B cell (primary cell): ENCODE measurements at regions not wholly inside any gene's neighbourhood (a gene's known extent, or its start where the extent isn't known, plus 50 kb on each side); places are given as distances from the start of the nearest gene placed in this dataset.

Experiments
- ATAC-seq: fragments of 200-7000 bp; cut with Tn5 transposase; one replicate; pipeline ENCODE4 v1.10.0; 2021; ENCODE audit warnings: low read depth, mild to moderate bottlenecking, moderate number of reproducible peaks, moderate library complexity
- CTCF ChIA-PET: fragments of 350-600 bp; sonication (Branson Sonifier 250); formaldehyde crosslinking; loops from one replicate; lab custom pipeline; 2021; ENCODE audit warnings: antibody characterized with exemption, inconsistent platforms; lab: Charles Lee
- POLR2A ChIA-PET: fragments of 350-600 bp; sonication (Branson Sonifier 250); formaldehyde crosslinking; loops from one replicate; lab custom pipeline; 2021; ENCODE audit warnings: antibody characterized with exemption; lab: Charles Lee
- DNase-seq: peaks from one replicate; pipeline ENCODE4 v3.0.0; 2013
- H2AFZ ChIP-seq: 2 replicates; pipeline ENCODE4 v1.6.1; 2012; ENCODE audit warnings: mild to moderate bottlenecking, low read depth, low read length; ENCODE audit not compliant: insufficient read depth, poor library complexity, severe bottlenecking
- H3K27ac ChIP-seq, 2 donors: 1 replicate in 1 of 2; 2 replicates in 1 of 2; pipeline ENCODE4 v1.5.1; 2012 to 2013; ENCODE audit warnings: low read length in 2 of 2, mild to moderate bottlenecking in 2 of 2, moderate library complexity in 1 of 2
- H3K27me3 ChIP-seq, 4 experiments: fragments of 200-600 bp in 1 of 4; sonication (generic) in 1 of 4; replicated peaks in 1 of 4; 1 replicate in 2 of 4; 2 replicates in 2 of 4; pipeline versions ENCODE4 v1.6.1 to v1.7.0; 2013 to 2016; ENCODE audit warnings: low read length in 3 of 4, mild to moderate bottlenecking in 2 of 4, mixed read lengths in 1 of 4, moderate library complexity in 1 of 4; ENCODE audit not compliant: insufficient read depth in 4 of 4, control insufficient read depth in 3 of 4; ENCODE audit errors: control extremely low read depth in 1 of 4
- H3K36me3 ChIP-seq, 2 experiments: replicated peaks in 1 of 2; 1 replicate in 1 of 2; 2 replicates in 1 of 2; pipeline versions ENCODE4 v1.6.1 to v1.7.1; 2013; ENCODE audit warnings: low read length in 1 of 2; ENCODE audit not compliant: insufficient read depth in 2 of 2, control insufficient read depth in 1 of 2; ENCODE audit errors: control extremely low read depth in 1 of 2, extremely low read depth in 1 of 2
- H3K4me1 ChIP-seq, 2 donors: fragments of 200-600 bp in 1 of 2; sonication (generic) in 1 of 2; 1 replicate in 1 of 2; 2 replicates in 1 of 2; pipeline versions ENCODE4 v1.5.1 to v1.6.1; 2013 to 2017; ENCODE audit warnings: low read length in 2 of 2; ENCODE audit not compliant: control insufficient read depth in 2 of 2, insufficient read depth in 2 of 2
- H3K4me2 ChIP-seq: replicated peaks from 2 replicates; pipeline ENCODE3; 2012; ENCODE audit warnings: mild to moderate bottlenecking, low read depth, low read length; ENCODE audit not compliant: poor library complexity, severe bottlenecking
- H3K4me3 ChIP-seq, 5 experiments: fragments of 200-600 bp in 1 of 5; sonication (generic) in 1 of 5; 1 replicate in 3 of 5; 2 replicates in 2 of 5; pipeline versions ENCODE4 v1.5.1 to v1.7.0; 2011 to 2016; ENCODE audit warnings: low read length in 4 of 5, mild to moderate bottlenecking in 4 of 5, low read depth in 2 of 5, control low read depth in 1 of 5, moderate library complexity in 1 of 5; ENCODE audit not compliant: insufficient read depth in 1 of 5; ENCODE audit errors: control extremely low read depth in 1 of 5, extremely low read depth in 1 of 5
- H3K79me2 ChIP-seq: fragments of 200-600 bp; sonication (generic); one replicate; pipeline ENCODE4 v1.6.0; 2016; ENCODE audit warnings: low read length; ENCODE audit not compliant: control insufficient read depth, insufficient read depth
- H3K9ac ChIP-seq: fragments of 200-600 bp; sonication (generic); 2 replicates; pipeline ENCODE4 v1.6.1; 2017; ENCODE audit warnings: mild to moderate bottlenecking, low read length, moderate library complexity
- H3K9me3 ChIP-seq, 3 donors: one replicate each; pipeline versions ENCODE4 v1.6.1 to v1.7.1; 2013; ENCODE audit warnings: low read length in 2 of 3; ENCODE audit not compliant: control insufficient read depth in 2 of 3, insufficient read depth in 1 of 3; ENCODE audit errors: control extremely low read depth in 1 of 3
- H4K20me1 ChIP-seq: 2 replicates; pipeline ENCODE4 v1.6.0; 2012; ENCODE audit warnings: mild to moderate bottlenecking, low read length; ENCODE audit not compliant: insufficient read depth, control insufficient read depth, poor library complexity, severe bottlenecking
- H3K27ac Mint-ChIP-seq: one replicate; pipeline ENCODE4 v1.8.0; 2021; ENCODE audit warnings: mixed read lengths
- H3K27me3 Mint-ChIP-seq: one replicate; pipeline ENCODE4 v1.8.0; 2021; ENCODE audit warnings: mixed read lengths
- H3K4me1 Mint-ChIP-seq: one replicate; pipeline ENCODE4 v1.8.0; 2021; ENCODE audit warnings: mixed read lengths
- H3K4me3 Mint-ChIP-seq: one replicate; pipeline ENCODE4 v1.8.0; 2021; ENCODE audit warnings: mixed read lengths
- H3K9me3 Mint-ChIP-seq: one replicate; pipeline ENCODE4 v1.8.0; 2022; ENCODE audit warnings: mixed read lengths; ENCODE audit not compliant: insufficient read depth
- EZH2 ChIP-seq: IDR thresholded peaks from 2 replicates; pipeline ENCODE4 v1.6.1; 2012; ENCODE audit warnings: borderline replicate concordance, low read depth, mild to moderate bottlenecking, moderate library complexity, low read length; ENCODE audit not compliant: insufficient read depth, poor library complexity, severe bottlenecking
- WGBS: methylation state at CpG from one replicate; pipeline ENCODE4 v1.1.5; 2013; ENCODE audit warnings: missing lambda C conversion rate; ENCODE audit not compliant: insufficient coverage; 5-methylcytosine and 5-hydroxymethylcytosine counted together
- intact Hi-C: fragments of 100-400 bp; cut with micrococcal nuclease; formaldehyde crosslinking; loops from one replicate; pipeline ENCODE4 v1.10.0; 2022
- TF ChIP-seq, protein P1 (sequence below): fragments of 200-600 bp; IDR thresholded peaks from one replicate; pipeline ENCODE4 v1.8.0; 2022; ENCODE audit warnings: antibody characterized with exemption, mild to moderate bottlenecking

DNA sequence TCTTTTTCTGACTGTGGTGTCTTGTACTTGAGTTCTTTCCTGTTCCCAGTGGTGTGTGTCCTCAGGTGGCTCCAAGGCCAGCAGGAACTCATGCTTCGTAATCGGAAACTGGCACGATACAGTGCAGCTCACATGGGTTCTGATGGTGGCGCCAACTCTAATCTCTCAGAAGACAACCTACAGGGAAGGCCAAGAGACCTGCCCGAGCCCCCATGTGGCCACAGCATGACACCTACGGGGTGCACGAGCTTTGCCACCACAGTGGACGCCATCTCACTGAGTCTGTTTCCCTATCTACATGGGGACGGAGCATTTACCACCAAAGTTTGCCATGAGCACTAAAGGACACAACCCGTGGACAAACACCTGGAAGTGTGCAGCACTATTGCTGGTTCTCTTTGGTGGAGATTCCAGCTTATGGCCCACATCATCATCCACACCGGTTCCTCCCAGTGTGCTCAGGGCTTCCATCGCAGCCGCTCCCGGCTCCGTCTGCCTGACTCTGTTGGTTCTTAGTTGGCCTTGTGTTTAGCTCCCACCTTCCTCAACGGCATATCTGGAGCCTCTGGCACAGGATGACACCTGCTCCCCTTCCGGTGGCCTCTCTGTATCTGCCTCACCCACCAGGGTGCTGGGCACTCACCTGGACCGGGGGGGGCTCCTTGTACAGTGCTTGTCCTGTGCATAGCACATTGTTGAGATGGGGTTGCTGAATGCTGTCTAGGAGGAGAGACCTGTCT lies 586.6 kb upstream of the MKI67 start:
- H3K9me3 ChIP-seq = peaks cover 0 to 24% (median 0%) of the 10 kb centered on the region in 3 donors
- no peak overlapping the region for H3K4me3 ChIP-seq
- H3K36me3 ChIP-seq = no peaks in the 10 kb centered on the region
- CTCF ChIA-PET = no interaction called here
- DNase-seq = no peak
- no peak overlapping the region for H3K27ac Mint-ChIP-seq
- H3K9me3 Mint-ChIP-seq = no peaks in the 10 kb centered on the region
- no peaks in the 10 kb centered on the region for H3K79me2 ChIP-seq
- H2AFZ ChIP-seq = no peak overlapping the region
- H3K27me3 ChIP-seq = peaks cover 0 to 5% (median 0%) of the 10 kb centered on the region in 4 experiments
- H4K20me1 ChIP-seq = no peaks in the 10 kb centered on the region
- H3K4me1 Mint-ChIP-seq = no peaks in the 10 kb centered on the region
- intact Hi-C loops = no loop called here
- H3K9ac ChIP-seq = no peak overlapping the region
- TF ChIP-seq, protein P1, sequence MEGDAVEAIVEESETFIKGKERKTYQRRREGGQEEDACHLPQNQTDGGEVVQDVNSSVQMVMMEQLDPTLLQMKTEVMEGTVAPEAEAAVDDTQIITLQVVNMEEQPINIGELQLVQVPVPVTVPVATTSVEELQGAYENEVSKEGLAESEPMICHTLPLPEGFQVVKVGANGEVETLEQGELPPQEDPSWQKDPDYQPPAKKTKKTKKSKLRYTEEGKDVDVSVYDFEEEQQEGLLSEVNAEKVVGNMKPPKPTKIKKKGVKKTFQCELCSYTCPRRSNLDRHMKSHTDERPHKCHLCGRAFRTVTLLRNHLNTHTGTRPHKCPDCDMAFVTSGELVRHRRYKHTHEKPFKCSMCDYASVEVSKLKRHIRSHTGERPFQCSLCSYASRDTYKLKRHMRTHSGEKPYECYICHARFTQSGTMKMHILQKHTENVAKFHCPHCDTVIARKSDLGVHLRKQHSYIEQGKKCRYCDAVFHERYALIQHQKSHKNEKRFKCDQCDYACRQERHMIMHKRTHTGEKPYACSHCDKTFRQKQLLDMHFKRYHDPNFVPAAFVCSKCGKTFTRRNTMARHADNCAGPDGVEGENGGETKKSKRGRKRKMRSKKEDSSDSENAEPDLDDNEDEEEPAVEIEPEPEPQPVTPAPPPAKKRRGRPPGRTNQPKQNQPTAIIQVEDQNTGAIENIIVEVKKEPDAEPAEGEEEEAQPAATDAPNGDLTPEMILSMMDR = no peak
- no peak for TF ChIP-seq EZH2
- WGBS = 91% methylated on average over 15 of the region's 18 CpGs
- H3K27ac ChIP-seq = no peak overlapping the region
- no peak for ATAC-seq
- POLR2A ChIA-PET = no interaction called here
- no peak overlapping the region for H3K4me3 Mint-ChIP-seq
- H3K4me2 ChIP-seq = no peak overlapping the region
- peaks cover 6% of the 10 kb centered on the region for H3K27me3 Mint-ChIP-seq
- no peaks in the 10 kb centered on the region for H3K4me1 ChIP-seq

DNA sequence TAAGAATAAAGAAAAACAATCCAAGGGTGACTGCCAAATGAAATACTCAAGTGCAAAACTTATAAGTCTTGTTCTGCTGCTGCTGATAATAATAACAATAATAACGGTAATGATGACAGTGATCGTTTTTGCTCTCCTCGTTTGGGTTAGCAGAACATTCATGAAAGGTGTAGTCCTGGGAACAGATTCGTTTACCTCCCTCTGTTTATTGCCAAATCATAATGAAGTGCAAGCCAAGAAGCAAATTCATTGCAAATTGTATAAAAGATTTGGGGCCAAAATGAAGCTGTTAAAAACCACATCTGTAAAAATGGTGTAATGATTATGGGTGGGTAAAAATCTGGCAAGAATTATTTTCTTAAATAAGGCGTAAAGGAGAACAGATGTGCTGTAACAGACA lies 587.2 kb upstream of the MKI67 start:
- no peaks in the 10 kb centered on the region for H4K20me1 ChIP-seq
- peaks cover 0 to 5% (median 0%) of the 10 kb centered on the region in 4 experiments for H3K27me3 ChIP-seq
- H3K79me2 ChIP-seq = no peaks in the 10 kb centered on the region
- H2AFZ ChIP-seq = no peak overlapping the region
- ChIA-PET CTCF (no interaction called here), POLR2A (no interaction called here)
- no peak overlapping the region for H3K4me3 Mint-ChIP-seq
- no peak overlapping the region for H3K27ac Mint-ChIP-seq
- TF ChIP-seq, protein P1 = no peak
- TF ChIP-seq EZH2 = no peak
- H3K9me3 Mint-ChIP-seq = no peaks in the 10 kb centered on the region
- DNase-seq = no peak
- H3K4me3 ChIP-seq = no peak overlapping the region
- WGBS = no CpG with 5 or more reads among the region's 5 CpGs
- no peak overlapping the region for H3K4me2 ChIP-seq
- peaks cover 0 to 27% (median 0%) of the 10 kb centered on the region in 3 donors for H3K9me3 ChIP-seq
- H3K36me3 ChIP-seq = no peaks in the 10 kb centered on the region
- H3K27ac ChIP-seq = no peak overlapping the region
- no peaks in the 10 kb centered on the region for H3K4me1 Mint-ChIP-seq
- no peak for ATAC-seq
- intact Hi-C loops = no loop called here
- H3K27me3 Mint-ChIP-seq = peaks cover 6% of the 10 kb centered on the region
- no peaks in the 10 kb centered on the region for H3K4me1 ChIP-seq
- H3K9ac ChIP-seq = no peak overlapping the region
